ENCODE measurements at regions not wholly inside any gene's neighbourhood (a gene's known extent, or its start where the extent isn't known, plus 50 kb on each side); places are given as distances from the start of the nearest gene placed in this dataset.

DNA sequence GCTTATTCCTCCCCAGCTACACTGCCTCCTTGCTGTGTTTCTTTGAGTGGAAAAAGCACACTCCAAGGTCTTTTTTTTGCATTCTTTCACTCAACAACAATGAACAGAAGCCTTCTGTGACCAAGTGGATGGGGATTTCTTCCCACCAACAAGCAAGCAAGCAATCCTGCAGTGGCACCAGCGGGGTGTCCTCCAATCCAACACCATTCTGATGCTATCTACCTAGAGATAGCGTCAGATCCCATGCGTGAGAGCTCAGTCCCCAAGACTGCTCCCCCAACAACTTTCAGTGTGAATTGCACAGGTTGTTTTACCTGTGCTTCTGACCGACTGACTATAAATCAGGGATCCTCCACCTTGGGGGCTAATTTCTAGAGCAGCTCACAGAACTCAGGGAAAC, 311.0 kb upstream of the PODXL start:
- TF ChIP-seq ELF4 (IDR thresholded peaks at IDR 0.05) (no peak), HDGF (IDR thresholded peaks at IDR 0.05; ENCODE audit: borderline replicate concordance) (no peak), FOXM1 (IDR thresholded peaks at IDR 0.05; ENCODE audit: borderline replicate concordance) (no peak), FOXA1 (IDR thresholded peaks at IDR 0.05) (no peak)
